OCI-M2 (cell line): ENCODE measurements at regions not wholly inside any gene's neighbourhood (a gene's known extent, or its start where the extent isn't known, plus 50 kb on each side); places are given as distances from the start of the nearest gene placed in this dataset.
"Not testable (repeated sequence)": the region's sequence is repeated elsewhere in the genome, so short reads cannot be mapped to it uniquely, and the experiment has no call there.

ENCODE experiments used
- DNase-seq: peaks from one replicate; lab custom pipeline; 2025; ENCODE audit not compliant: unreplicated experiment; lab: John Stamatoyannopoulos, UW

DNA sequence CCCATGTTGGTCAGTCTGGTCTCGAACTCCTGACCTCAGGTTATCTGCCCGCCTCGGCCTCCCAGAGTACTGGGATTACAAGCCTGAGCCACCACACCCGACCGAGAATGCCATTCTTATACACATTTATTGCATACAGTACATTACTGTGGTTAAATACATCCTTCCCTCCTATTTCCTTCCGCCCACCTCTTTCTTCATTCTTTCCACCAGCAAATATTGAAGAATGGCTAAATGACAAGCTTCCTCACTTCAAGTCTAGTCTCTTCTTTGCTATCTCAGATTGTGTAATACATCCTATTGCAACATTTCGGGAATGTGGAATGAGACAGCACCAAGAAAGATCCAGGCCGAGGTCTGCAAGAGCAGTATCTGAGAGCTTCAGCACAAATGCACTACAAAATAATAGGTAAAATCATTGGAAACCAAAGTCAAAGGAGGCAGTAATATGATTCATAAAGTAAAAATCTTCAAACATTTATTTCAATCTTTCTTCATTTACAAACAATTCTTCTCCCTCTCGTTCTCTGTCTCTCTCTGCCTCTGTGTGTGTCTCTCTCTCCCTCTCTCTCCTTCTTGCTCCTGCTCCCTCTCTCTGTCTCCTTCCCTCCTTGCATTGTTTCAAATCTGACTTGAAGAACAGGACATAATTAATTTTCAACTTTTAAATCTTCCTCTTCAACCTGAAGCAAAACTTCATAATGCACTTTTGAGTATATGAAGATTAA, 94.7 kb upstream of the TGFBR2 start:
- DNase-seq: no peak

GRCh38 chr3:30512576-30512975, 93.8 kb upstream of the TGFBR2 start:
- DNase-seq: no peak

DNA sequence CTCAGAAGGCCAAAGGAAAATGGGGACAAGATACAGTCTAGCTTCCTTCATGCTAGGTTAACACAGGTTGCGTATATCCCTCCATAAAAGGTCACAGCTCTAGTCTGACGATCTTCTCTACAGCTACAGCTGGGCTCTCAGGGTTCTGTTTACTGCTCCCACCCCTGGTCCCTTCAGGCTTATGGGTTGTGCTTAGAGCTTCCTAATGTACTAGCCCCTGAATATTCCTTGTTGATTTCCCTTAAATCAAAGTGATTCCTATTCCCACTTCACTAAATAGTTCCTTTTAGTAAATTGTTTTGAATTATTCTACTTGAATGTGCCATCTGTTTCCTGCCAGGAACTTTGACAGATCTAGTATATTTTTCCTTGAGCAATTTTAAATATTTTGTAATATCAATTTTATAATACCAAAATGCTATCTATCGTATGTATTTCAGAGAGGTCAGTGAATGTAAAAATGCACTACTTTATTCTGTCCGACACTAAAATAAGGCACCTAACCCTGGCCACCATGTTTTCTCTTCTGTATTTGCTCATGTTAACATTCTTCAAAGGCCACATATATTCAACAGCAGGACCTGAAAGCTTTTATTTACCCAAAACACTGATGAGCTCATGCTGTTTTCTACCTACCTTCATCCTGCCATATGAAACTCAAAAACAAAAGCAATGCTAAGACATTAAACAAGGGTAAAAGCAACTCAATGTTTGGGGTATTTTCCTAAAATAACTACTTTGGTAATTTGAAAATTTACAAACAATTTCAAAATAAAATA, 92.8 kb upstream of the TGFBR2 start:
- DNase-seq: no peak

GRCh38 chr3:30516238-30516637, 90.2 kb upstream of the TGFBR2 start:
- no peak for DNase-seq

DNA sequence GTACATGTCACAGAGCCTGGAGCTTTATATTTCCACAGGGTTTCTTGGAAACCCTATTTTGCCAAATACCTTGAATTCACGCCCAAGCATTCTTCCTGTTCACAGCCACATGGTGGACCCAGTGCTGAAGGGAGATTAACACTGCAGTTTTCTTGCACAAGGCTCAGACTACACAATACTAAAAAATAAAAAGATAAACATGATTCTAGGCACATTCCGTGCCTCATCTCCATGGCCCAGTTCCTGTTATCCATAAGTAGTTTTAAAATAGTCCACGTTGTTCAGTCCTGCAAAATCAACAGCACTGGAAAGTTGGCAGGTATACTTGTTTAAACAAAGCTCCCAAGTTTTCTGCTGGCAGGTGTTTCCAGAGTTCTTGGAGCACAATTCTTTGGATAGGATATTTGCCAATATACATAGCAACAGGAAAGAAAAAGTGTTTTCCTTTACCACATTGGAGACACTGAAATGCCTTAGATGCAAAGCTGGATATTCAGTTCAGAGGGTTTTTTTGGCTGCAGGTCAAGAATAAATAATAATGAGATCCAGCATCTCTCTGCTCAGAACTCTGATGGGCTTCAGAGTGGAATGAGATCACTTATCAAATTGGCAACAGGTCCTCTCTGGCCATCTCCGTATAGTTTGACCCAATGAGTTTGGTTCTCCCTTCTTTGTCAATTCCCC, 88.1 kb upstream of the TGFBR2 start:
- no peak for DNase-seq

DNA sequence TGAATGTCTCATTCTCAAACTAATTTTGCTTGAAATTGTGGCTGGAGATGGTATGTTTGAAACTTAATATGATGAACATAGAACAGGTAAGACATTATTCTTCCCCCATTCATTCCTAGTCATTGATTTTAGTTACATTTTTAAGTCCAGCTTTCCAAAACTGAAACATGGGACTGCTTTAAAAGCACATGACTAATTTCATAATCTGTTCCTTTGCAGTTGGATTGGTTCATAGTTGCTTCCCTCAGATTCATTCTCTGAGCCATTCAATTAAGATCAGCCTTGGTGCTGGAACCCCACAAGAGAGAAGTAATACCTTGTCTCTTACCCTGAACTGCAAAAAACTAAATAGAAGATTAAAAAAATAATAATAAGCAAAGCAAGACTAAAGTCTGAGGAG, 87.5 kb upstream of the TGFBR2 start:
- DNase-seq: no peak

- DNase-seq: no peak
These were observed 85.7 kb upstream of the TGFBR2 start for GRCh38 chr3:30520699-30521098.

DNA sequence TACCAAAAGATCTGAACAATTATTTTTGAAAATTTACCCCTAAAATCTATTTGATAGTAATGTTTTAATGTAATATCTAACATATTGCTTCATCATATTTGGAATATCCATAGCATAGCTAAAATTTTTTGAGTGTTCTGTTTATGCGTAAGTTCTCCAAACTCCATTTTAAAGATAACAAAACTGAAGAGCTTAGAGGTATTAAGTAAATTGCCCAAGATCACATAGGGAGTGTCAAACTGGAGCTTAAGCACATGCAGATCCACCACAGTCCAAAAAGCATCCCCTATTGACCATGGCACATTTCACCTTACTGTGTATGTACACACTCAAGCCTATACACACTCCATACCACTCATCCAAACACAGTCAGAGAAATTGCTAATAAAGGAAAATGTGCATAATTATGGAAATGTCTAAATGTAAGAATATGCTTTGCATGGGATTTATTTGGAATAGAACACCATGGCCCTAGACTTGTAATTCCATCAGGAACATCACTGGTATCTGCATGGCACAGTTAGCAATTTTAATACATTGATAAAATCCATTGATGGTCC, 85.2 kb upstream of the TGFBR2 start:
- no peak for DNase-seq

DNA sequence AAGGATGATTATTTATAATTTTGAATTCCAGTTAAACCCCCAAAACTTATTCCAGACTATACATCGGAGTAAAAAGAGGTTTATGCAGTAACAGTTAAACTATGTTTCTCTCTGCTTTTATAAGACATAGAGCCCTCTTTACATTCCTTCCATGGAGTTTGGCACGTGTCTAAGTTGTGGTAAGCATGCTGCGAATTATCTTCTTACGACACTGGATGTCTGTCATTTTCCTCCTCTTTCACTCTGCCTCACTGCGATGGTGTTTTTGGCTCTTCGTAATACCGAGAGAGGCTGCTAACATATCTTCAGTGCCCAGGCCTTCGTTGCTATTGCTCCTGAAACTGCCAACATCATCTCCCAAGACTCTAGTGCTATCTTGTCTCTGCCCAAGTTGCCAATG, 83.9 kb upstream of the TGFBR2 start:
- no peak for DNase-seq

- no peak for DNase-seq
These were observed 83.0 kb upstream of the TGFBR2 start for GRCh38 chr3:30523366-30523765.

DNA sequence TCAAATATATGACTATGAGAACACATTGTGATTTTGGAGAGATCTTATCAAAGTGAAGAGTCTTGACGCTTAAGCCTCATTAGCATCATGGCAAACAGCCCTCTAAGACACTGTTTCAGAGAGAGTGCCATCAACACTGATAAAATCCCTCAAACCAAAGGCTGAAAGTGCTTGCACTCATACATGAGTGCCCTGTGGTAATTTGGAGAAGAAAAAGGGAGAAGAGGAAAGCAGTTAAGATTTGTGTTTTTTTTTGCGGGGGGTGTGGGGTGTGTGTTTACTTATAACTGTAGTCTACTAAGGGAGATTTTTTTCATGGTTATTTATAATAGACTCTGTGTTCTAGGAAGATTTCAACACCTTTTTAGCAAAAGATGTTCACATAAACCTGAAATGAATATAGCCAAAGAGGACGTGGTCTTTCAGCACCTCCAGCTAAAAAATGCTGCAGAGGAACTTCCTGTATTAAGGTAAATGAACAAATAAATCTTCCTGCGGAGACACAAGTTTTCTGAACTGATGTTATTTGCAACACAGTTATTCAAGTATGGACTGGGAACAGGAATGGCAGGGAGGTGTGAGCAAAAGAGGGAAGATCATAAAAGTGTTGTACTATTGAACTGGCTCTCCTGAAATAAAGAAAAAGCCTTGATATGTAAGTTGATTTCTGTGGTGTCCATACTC, 81.9 kb upstream of the TGFBR2 start:
- no peak for DNase-seq

DNA sequence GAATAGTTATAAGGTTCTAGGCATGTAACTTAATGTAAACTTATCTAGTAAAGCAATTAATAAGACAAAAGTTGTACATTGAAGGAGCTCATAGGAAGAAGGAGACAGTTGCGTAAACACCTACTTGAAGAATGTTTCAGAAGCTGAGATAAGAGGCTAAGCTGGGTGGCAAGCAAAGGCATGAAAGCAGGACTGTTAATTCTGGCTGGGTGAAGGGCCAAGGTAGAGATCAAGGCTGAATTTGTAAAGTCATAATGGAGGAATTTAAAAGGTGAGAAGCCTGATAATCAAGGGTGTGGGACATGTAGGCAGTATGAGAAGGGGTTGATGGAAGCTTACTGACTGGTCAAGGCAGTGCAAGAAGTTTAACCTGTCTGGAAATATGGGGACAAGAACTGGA, 80.4 kb upstream of the TGFBR2 start:
- DNase-seq: no peak

DNA sequence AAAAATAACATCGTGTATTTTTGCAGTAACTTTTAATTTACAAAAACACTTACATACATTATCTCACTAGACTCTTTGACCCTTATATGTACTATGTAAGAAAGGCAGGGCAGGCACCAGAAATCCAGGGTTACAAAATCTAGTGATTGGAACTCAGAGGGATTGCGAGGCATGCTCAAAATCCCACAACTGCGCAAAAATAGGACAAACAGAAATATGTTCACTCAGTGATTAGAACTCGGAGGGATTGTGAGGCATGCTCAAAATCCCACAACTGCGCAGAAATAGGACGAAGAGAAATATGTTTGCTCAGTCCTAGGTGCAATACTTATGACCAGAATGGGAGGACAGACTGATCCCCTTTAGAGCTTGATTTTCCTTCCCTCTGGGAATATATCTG, 79.2 kb upstream of the TGFBR2 start:
- no peak for DNase-seq

- DNase-seq: no peak
These were observed 78.7 kb upstream of the TGFBR2 start for GRCh38 chr3:30527720-30528119.

DNA sequence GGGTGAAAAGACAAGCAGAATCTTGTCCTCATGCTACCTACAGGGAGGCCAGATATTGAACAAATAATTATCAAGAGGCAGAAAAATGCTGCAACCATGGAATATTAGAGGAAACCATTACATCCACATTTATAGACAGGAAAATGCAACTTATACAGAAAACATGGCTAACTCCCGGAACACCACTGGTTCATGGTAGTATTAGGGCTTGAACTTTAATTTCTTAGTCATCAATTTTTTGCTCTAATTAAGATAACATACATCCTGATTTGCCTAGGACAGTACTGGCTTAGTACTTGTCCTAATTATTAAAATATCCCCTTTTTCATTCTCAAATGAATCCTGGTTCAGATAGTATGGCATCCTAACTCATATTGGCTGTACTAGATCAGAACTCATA, 76.3 kb upstream of the TGFBR2 start:
- no peak for DNase-seq

DNA sequence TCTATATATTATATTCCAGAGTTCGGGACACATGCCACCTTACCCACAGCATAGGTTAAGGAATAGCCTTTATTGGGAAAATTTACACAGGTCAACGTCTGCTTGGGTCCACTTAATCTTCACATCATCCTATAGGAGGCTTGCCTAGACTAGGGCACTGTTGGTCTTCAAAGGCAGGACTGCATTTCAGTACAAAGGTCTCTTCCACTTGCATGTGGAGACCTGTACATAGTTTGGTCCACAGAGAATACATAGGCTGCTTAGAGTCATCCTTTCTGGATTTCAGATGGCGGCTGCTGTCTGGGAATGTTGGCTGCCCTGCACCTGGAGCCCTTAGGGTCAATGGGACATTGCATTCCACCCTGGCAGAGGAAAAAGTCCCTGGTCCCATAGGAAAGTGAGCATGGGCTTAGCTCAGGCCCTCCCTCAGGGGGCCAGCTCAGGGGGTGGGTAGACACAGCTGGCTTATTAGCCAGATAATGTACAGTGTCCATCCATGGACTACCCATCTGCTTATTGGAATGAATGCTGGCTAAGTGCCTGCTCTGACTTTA, 75.3 kb upstream of the TGFBR2 start:
- no peak for DNase-seq

GRCh38 chr3:30535525-30535924, 70.9 kb upstream of the TGFBR2 start:
- DNase-seq: no peak

GRCh38 chr3:30538791-30539190, 67.6 kb upstream of the TGFBR2 start:
- DNase-seq: no peak

DNA sequence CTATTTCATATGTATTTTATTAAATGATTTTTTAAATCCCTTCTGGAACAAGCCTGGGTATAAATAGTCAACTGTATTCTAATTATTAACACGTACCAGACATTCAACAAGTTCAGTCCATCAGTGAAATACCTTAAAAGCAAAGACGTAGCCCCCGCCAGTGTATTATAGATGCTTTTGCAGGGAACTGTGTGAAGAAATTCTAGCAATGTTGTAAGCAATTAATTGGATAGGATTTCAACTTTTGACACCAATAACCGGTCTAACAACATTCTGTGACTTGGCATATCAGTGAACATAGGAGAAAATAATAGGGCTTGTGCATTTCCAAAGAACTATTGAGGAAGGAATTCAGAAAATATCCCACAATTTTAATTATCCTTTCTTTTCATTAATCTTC, 67.2 kb upstream of the TGFBR2 start:
- DNase-seq: no peak

GRCh38 chr3:30539772-30540171, 66.6 kb upstream of the TGFBR2 start:
- DNase-seq: no peak

DNA sequence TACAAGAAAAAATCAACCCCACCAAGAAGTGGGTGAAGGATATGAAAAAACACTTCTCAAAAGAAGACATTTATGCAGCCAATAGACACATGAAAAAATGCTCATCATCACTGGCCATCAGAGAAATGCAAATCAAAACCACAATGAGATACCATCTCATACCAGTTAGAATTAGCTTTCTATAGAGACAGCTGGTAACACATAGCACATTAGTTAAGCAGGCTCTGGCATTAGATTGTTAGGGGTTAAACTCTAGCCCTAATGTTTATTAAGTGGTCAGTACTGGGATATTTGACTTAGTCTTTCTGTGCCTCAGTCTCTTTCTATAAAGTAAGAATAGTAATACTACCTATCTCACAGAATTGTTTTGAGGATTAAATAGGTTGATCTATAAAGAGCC, 65.2 kb upstream of the TGFBR2 start:
- DNase-seq: not testable (repeated sequence)
